HG03196 (cell line): ENCODE measurements at regions not wholly inside any gene's neighbourhood (a gene's known extent, or its start where the extent isn't known, plus 50 kb on each side); places are given as distances from the start of the nearest gene placed in this dataset.

Experiments used
- ATAC-seq: cut with Tn5 transposase; IDR thresholded peaks from one replicate; pipeline ENCODE4 v1.9.1; 2021; ENCODE audit not compliant: unreplicated experiment

DNA sequence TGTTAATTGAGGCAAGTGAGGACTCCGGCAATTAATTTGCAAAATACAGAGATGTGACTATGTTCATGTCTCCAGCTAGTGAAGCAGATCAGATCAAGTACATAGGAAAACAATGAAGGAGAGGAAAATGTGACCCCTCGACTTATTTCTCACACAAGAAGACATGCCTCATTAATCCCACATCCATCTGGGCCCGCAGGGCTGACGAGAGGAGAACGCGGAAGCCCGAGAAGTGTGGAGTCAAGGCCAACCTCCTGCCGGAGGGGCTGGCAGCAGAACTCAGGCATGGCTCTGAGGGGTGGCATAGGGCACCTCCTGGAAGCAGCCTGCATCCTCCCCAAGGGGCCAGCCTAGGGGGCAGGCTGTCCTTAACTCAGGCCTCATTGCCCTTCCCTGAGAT, 54.4 kb downstream of the ZNF503 start:
- no peak for ATAC-seq

DNA sequence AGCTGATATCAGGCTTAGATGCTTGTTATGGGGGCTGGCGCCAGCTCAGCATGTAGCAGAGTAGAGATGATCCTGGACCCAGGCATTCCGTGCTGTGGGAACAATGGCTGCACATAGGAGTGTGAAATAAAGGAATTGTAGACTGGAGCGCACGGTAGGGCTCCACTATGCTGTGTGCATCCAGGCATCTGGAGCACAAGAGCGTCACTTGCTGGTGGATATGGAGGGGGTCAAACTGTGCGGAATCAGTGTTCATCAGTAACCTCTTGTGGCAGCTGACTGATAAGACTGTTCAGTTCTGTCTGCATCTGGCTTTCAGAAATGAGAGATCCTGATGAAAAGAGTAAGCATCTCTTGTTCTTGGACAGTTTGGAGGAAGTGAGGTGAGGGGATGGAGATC, 55.8 kb downstream of the ZNF503 start:
- no peak for ATAC-seq

DNA sequence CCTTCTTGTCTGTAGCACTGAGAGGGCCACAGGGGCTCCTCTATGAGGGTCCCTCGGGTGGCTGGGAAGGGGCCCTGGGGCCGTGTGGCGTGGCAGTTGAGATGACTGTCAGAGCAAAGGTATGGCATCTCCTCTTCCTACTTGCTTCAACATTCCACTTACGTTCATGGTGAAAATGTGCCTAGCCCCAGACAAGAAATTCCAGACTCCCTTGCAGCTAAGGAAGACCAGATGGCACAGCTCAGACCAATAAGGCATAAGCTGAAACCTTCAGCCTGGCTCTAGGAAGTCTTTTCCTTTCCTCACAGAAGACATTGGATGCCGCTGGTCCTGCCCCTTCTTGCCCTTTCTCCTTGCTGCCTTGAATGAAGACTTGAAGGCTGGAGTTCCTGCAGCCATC, 57.4 kb downstream of the ZNF503 start:
- no peak for ATAC-seq

DNA sequence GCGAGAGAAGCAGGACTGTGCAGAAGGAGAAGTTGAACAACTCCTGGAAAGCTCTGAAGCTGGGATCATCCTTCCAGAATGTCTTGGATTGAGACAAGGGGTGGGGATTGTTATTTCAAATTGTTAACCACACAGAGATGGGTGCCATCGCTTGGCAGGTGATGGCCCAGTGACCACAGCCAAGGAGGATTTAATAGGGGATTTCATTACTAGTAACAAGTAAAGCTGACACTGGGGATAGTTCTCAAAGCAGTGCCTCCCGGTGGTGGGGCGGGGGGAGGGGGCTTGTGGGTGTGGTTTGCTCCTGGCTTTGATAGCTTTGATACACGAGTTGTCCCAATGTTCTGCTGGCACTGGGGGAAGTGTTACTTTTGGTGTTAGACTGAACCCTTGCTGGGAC, 59.2 kb downstream of the ZNF503 start:
- ATAC-seq, result no peak

DNA sequence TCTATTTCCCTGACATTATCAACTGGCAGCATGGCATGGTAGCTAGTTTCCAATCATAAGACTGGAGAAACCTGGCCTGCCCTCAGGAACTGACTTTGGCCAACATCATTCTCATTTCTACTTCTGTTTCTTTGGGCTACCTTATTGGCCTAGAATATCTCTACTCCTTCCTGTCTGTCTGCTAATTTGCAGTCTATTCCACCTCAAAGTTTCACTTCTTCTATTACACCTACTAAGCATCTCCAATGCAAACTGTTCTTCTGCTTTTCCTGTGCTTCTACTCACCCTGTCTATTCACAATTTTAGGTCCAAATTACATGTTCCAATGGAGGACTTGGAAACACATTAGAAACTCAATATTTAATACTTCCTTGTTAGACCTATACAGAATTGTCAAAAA, 65.6 kb downstream of the ZNF503 start:
- ATAC-seq, result peak; percentile 72

DNA sequence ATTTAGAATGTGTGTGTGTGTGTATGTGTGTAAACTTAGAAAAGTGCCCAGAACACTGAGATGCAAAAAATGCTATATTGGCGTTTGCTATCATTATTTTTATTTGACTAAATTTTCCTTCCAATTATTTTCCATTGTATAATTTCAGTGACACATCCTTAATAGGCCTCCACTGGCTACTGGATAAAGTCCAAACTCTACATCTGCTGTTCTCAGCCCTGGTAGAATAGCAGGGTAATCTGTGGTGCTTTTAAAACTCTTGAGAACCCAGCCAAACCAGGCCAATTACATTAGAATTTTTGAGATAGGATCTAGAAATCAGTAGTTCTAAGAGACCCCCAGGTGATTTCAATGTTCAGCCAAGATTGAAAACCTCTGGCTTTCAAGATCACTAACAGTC, 66.4 kb downstream of the ZNF503 start:
- no peak for ATAC-seq

DNA sequence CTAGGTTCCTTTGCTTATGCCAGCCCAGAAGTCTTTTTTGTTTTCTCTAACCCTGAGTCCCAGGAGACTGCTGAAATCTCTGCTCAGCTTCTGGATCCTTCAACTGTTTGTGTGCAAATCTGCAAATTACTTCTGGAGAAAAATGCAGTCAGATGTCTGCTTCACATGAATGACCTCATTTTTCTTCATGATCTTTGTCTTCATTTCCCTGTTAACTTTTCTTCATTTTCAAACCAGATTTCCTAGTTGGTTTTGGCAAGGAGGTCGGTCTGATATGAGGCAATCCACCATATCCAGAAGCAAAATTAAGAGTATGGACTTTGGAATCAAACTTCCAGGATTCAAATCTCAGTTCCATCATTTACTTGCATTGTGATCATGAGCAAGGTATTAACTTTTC, 66.8 kb downstream of the ZNF503 start:
- no peak for ATAC-seq

DNA sequence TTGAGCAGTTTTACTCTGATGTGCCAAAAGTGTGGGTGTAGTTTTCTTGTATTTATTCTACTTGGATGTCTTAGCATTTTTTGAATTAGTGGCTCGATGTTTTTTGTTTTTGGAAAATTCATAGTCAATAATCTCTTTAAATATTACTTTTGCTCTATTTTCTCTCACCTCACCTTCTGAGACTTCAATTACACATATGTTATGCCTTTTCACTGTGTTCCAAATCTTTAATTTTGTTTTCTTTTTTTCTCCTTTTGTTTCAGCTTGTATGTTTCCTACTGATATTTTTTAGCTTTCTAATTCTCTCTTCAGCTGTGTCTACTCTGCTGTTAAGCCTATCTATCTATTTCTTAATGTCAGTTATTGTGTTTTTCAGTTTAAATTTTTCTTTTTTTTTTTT, 69.5 kb downstream of the ZNF503 start:
- no peak for ATAC-seq

DNA sequence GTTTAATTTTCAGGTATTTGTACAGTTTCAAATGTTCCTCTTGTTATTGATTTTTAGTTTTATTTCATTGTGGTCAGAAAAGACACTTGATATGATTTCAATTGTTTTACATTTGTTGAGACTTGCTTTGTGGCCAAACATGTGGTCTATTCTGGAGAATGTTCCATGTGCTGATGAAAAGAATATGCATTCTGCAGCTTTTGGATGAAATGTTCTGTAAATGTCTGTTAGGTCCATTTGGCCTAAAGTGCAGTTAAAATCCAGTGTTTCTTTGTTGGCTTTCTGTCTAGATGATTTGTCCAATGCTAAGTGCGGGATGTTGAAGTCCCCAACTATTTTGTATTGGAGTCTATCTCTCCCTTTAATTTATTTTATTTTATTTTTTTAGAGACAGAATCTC, 70.5 kb downstream of the ZNF503 start:
- no peak for ATAC-seq

DNA sequence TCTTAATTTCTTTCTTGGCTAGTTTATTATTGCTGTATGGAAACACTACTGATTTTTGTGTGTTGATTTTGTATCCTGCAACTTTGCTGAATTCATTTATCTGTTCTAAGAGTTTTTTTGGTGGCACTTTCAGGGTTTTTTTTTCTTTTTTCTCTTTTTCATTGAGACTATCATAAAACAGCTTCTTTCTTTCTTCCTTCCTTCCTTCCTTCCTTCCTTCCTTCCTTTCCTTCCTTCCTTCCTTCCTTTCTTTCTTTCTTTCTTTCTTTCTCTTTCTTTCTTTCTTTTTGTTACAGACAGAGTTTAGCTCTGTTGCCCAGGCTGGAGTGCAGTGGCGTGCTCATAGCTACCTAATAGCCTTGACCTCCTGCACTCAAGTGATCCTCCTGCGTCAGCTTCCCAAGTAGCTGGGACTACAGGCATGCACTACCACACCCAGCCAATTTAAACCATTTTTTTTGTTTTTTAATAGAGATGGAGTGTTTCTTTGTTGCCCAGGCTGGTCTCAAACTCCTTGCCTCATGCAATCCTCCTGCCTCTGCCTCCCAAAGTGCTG, 72.3 kb downstream of the ZNF503 start:
- ATAC-seq, result no peak

DNA sequence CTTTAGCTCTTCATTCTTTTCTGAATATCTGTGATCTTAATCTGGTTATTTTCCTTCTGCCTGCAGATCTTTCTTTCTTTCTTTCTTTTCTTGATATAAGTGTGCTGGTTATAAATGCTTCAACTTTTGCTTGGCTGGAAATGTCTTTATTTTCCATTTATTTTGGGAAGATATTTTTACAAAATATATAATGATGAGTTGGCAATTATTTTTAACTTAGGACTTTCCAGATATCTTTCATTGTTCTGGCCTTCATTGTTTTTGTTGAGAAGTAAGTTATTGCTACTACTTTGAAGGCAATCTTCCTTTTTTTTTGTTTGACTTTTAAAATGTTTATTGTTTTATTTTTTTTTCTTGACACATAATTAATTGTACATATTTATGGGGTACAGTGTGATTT, 75.3 kb downstream of the ZNF503 start:
- ATAC-seq, result no peak

DNA sequence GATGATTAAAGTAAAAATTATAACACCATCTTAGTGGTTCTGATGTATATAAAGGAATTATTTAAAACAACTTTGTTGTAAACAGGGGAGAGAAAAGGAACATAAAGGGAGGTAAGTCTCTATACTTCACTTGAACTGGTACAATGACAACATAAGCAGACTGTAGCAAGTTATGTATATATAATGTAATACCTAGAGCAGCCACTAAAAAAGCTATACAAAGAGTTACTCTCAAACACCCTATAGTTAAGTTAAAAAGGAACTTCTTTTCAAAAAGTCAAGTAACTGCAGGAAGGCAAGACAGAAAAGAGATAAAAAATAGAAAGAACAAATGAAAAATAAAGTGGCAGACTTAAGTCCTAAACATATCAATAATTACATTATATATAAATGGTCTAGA, 82.3 kb downstream of the ZNF503 start:
- no peak for ATAC-seq

DNA sequence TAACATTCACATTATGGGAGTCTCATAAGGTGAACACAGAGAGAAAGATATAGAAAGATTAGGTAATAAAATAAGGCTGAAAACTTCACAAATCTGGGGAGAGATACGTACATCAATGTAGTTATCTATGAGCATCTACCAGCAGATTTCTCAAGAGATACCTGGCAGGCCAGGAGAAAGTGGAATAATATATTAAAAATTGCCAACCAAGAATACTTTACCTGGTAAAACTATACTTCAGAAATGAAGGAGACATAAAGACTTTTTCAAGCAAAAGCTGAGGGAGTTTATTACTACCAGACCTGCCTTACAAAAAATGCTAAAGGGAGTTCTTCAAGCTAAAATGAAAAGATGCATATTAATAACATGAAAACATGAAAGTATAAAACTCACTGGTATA, 78.8 kb upstream of the COMTD1 start:
- ATAC-seq, result no peak

DNA sequence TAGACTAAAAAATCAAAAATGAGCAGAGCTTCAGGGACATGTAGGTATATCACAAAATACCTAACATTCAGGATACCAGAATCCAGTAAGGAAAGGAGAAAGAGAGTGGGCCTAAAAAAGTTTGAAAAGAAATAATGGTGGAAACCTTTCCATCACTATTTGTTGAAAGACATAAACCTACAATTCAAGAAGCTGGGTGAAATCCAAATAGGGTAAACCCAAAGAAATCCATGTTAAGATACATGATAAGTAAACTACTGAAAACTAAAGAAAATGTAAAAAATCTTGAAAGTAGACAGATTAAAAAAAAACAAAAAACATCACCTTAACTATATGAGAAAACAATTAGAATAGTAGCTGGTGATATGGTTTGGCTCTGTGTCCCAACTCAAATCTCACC, 76.7 kb upstream of the COMTD1 start:
- ATAC-seq, result no peak

DNA sequence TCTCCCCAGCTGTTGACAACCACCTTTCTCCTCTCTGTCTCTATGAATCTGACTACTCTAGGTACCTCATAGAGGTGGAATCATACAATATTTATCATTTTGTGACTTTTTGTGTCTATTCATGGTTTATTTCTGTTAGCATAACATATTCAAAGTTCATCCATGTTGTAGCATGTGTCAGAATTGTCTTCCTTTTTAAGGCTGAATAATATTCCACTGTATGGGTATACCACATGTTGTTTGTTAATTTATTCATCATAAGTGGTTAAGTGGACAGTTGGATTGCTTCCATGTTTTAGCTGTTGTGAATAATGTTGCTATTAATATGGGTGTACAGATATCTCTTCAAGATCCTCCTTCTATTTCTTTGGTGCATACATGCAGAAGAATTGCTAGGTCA, 69.9 kb upstream of the COMTD1 start:
- ATAC-seq, result no peak

DNA sequence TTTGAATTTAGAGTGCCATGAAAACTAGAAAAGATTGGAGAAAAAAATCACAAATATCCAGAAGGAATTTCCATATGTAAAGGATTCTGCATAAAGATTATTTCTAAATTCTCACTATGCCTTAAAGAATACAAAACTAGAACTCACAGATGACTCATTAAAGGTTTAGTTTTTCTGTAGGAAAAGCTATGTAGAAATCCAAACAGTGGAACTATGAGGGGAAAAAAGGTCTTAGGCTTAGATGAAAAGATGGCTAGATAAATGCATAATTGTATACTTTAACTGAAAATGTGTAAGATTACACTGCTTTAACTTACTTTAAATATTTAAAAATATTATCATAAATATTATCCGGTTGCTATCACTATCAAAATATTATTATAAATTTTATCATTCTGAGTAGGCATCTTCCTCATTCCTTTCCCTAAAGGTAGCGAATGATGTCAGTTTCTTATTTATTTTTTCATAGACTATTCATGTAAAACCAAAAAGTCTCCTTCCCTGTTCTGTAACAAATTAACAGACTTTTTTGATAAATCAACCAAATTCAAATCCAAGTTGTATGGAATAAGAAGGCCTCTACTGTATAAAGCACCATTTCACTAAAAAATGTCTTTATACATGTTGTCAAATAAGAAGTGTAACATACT, 69.1 kb upstream of the COMTD1 start:
- no peak for ATAC-seq

DNA sequence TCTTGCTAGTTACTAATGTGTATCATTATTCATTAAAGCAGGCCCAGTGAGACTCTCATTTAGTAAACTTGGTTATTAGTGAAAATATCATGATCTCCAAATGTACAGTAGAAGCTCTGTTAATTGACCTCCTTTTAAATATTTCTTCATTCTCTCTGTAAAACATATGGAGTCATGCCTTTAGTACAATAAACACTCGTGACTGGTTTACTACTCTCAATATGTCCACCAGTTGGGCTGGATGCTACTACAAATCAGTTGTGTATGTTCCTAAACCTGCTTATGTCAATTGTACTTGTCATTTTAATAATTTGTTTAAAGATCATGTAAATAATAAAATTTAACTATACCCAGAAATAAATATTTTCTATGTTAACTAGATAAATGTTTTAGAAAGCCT, 68.6 kb upstream of the COMTD1 start:
- ATAC-seq, result no peak

DNA sequence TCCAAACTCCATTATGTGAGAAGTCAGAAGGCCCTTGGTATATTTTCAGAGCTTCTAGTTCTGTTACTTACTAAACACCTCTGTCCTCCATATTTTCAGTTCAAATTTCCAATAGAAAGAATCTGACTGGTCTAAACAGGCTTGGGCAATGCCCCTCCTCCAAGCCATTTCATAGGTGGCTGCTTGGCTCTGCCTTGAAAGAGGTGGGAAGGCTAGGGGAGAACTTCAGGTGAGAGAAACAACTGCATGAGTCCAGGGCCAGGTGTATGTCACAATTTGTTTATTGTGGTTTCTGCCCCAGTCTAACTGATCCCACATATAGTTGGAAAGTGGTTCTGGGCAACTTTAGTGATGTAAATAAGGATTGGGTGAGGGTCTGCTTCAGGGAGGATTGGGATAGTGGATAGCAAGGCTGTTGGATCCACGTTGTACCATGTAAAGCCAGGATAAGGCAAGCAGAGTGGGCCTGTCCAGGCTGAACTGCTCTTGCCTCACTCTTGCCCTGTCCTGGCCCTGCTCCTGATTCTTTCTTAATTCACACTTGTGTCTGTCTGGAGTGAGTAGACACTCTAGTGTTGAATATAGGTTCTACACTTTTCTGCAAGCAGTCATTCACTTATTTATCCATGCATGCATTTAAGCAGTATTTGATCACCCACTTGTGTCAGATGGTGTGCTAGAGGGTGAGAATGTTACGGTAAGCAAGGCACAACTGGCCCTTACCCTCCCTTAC, 67.5 kb upstream of the COMTD1 start:
- ATAC-seq, result no peak

DNA sequence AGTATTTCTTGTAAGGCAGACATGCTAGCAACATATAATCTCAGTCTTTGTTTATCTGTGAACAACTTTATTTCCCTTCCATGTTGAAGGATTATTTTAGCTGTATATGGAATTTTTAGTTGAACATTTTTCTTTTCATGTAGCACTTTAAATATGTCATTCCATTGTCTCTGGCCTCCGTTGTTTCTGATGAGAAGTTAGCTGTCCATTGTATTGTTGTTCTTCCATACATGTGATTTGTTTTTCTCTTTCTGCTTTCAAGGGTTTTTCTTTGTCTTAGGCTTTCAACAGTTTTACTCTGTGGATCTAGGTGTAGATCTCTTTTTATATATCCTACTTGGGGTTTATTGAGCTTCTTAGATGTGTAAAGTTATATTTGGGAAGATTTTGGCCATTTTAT, 66.3 kb upstream of the COMTD1 start:
- no peak for ATAC-seq

DNA sequence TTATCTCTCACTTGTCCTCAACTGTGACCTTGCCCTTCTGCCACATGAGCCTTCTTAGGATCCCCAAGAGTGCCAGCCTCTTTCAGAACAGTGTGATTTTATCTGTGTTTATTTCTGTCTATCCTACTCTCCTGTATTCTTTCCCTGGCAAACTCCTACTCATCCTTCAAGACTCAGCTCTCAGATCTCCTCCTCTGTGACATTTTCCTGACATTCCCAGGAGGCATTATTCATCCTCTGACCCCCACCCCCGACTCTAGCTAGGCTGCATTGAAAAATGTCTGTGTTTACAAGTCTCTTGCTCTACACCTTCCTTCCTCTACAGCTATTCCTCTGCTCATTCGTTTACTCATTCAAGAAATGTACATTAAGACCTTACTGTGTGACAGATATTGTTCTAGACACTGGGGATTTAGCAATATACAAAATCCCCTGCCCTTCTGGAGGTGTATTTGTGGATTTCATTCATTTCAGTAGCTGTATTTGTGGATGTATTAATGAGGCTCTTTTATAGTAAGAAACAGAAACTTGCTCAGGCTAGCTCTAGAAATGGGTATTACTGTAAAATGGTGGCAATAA, 61.4 kb upstream of the COMTD1 start:
- ATAC-seq, result no peak

DNA sequence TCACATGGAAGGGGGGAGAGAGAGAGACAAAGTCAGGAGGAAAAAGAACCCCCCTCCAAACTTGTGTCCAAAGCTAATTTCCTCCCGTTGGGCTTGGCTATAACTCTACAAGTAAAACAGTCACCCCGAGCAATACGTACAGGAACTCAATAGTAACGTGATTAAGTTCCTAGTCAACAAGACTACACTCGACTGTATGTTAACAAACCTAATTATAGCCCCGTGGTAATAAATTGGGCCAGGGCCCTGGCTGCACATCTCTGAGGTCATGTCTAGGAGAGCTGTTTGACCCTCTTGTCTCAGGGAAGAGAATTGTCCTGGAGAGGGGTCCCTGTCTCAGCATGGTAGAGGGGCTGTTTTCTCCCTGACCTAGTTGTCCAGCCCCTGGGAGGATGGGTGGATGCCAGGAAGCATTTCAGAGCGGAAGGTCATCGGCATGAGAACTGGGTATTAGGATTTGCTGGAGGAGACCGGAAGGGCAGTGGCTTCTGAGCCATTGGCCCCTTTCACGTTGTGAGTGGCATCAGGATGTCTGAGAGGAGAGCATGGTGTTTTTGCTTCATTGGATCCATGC, 60.2 kb upstream of the COMTD1 start:
- no peak for ATAC-seq
